ENCODE measurements at regions not wholly inside any gene's neighbourhood (a gene's known extent, or its start where the extent isn't known, plus 50 kb on each side); places are given as distances from the start of the nearest gene placed in this dataset.

DNA sequence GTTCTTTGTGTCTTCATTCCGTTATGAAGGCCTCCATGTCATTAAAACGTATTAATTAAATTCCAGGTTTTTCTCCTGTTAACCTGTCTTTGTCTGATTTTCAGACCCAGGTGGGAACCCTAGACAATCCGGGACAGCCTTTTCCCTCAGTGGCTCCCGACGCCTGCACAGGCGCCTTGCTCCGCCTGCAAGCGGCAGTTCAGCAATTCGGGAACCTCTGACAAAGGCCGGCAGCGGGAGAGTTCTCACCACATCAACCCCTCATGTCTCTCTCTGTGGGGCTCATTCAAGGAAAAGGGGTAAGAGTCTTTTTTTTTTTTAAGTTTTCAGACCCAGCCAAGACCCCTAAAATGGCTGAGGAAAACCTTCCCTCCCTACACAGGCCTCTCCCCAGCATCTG is 259.8 kb upstream of the SALL3 start:
- Histone ChIP-seq H3K9me3 (no peaks in the 10 kb centered on the region), H3K4me1 (peaks cover 0 to 7% (median 0%) of the 10 kb centered on the region in 4 donors), H3K4me3 (no peak overlapping the region), H3K27ac (no peak overlapping the region), H3K36me3 (no peaks in the 10 kb centered on the region), H3K27me3 (peaks cover 0 to 32% (median 3%) of the 10 kb centered on the region in 3 donors)
- TF ChIP-seq, protein P1, sequence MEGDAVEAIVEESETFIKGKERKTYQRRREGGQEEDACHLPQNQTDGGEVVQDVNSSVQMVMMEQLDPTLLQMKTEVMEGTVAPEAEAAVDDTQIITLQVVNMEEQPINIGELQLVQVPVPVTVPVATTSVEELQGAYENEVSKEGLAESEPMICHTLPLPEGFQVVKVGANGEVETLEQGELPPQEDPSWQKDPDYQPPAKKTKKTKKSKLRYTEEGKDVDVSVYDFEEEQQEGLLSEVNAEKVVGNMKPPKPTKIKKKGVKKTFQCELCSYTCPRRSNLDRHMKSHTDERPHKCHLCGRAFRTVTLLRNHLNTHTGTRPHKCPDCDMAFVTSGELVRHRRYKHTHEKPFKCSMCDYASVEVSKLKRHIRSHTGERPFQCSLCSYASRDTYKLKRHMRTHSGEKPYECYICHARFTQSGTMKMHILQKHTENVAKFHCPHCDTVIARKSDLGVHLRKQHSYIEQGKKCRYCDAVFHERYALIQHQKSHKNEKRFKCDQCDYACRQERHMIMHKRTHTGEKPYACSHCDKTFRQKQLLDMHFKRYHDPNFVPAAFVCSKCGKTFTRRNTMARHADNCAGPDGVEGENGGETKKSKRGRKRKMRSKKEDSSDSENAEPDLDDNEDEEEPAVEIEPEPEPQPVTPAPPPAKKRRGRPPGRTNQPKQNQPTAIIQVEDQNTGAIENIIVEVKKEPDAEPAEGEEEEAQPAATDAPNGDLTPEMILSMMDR (IDR thresholded peaks at IDR 0.05) = no peak
- no peak for TF ChIP-seq POLR2AphosphoS5 (IDR thresholded peaks at IDR 0.05)
- no peak for TF ChIP-seq EP300 (IDR thresholded peaks at IDR 0.05)
- TF ChIP-seq POLR2A (IDR thresholded peaks at IDR 0.05) = no peak
- intact Hi-C loops (cut with DNase I; ENCODE audit: low total_unique reads) = no loop called here
- 89 to 96% (median 94%) methylated on average over 11 of the region's 11 CpGs for WGBS, 5 donors
- DNase-seq = no peak

DNA sequence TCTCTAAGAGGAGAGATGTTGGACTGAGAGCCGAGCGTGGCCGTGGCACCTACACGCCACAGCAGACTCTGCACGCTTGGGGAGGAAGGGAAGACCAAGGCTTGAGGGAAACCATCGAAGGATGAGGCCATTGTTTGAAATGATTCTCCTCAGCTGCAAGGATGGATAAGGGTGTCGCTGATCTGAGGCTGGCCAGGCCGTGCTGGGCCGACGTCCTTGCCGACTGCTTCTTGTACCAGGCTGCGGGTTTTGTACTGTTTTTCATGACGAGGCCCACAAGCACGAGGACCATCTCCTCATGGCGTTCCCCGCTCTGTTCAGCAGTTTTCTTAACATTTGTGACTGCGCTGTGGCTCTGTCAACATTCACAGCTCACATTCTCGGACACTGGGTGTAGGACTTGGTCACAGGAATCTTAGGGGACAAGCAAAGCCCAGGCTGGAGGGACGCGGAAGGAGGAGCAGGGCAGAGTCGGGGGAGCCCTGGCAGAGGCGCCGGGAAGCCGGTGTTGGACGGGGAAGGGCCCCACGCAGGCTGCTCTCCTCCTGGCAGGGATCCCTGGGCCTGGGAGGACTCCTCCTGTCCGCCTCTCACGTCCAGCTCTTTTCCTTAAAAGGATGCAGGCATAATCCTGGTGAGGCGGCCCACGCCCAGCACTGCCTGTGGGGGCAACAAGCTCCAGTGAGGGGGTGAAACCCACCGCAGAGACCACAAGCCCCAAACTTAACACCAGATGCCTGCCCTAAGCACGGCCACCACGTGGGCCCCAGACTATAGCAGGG is 259.0 kb upstream of the SALL3 start:
- no peak overlapping the region for H3K27ac ChIP-seq
- H3K9me3 ChIP-seq = no peaks in the 10 kb centered on the region
- intact Hi-C loops (cut with DNase I; ENCODE audit: low total_unique reads) = no loop called here
- H3K36me3 ChIP-seq = no peaks in the 10 kb centered on the region
- peak in 1 of 2 donors; percentile 61 for DNase-seq
- H3K4me1 ChIP-seq = peaks cover 0 to 7% (median 0%) of the 10 kb centered on the region in 4 donors
- TF ChIP-seq EP300 (IDR thresholded peaks at IDR 0.05) (no peak), POLR2AphosphoS5 (IDR thresholded peaks at IDR 0.05) (no peak), POLR2A (IDR thresholded peaks at IDR 0.05) (no peak)
- TF ChIP-seq, protein P1 (IDR thresholded peaks at IDR 0.05) = no peak
- H3K27me3 ChIP-seq = peaks cover 0 to 32% (median 3%) of the 10 kb centered on the region in 3 donors
- WGBS, 5 donors = 71 to 80% (median 76%) methylated on average over 23 to 33 of the region's 33 CpGs
- no peak overlapping the region for H3K4me3 ChIP-seq

DNA sequence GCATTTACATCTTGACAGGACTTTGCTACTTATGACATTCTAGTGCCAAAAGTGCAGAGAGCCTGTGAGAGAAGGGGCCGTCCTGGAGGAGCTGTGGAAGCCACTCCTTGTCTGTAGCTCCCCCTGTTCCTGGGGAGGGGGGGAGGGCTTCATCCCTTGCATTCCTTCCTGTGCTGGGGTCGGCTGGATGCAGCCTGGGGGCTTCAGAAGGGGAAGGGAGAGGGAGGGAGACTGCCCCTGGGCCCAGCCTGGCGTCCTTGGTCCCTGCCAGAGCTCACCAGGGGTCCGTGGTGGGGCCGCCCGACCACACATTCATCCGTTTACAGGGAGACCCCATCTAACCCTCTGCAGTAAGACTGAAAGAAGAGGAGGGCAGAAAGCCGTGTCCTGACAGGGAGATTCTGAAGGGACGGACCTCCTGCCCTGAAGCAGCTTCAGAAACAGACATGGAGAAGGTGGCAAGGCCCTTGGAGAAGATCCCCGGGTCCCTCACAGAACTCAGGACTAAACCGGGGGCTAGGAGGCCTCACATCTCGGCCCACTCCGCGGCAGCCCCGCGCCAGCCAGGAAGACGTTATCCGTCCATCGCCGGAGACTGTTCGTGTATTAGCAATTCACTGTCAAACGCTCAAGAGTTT is 258.3 kb upstream of the SALL3 start:
- no peak for TF ChIP-seq POLR2AphosphoS5 (IDR thresholded peaks at IDR 0.05)
- no peak for TF ChIP-seq POLR2A (IDR thresholded peaks at IDR 0.05)
- intact Hi-C loops (cut with DNase I; ENCODE audit: low total_unique reads) = no loop called here
- H3K4me1 ChIP-seq = peaks cover 0 to 7% (median 0%) of the 10 kb centered on the region in 4 donors
- peaks cover 0 to 32% (median 3%) of the 10 kb centered on the region in 3 donors for H3K27me3 ChIP-seq
- no peaks in the 10 kb centered on the region for H3K9me3 ChIP-seq
- DNase-seq = peak in 1 of 2 donors; percentile 20
- 32 to 48% (median 37%) methylated on average over 21 to 22 of the region's 22 CpGs for WGBS, 5 donors
- H3K4me3 ChIP-seq = no peak overlapping the region
- H3K27ac ChIP-seq = no peak overlapping the region
- no peaks in the 10 kb centered on the region for H3K36me3 ChIP-seq

DNA sequence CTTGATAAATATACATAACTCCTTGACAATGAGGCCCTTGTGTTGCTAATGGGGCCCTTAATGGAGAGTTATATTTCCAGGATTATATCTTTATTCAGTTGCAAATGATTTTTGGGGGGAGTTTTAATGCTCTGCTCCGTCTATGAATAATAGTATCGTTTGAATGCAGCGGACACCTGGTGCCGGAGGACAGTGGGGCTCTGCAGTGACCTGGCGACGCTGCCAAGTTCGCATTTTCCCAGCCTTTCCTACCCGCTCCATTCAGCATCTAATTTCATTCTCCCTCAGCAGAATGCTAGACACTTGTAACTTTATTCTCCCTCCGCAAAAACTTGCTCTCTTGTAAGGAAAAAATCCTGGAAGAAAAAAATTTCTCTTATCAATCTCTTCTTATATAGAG is 257.6 kb upstream of the SALL3 start:
- intact Hi-C loops (cut with DNase I; ENCODE audit: low total_unique reads) = no loop called here
- H3K9me3 ChIP-seq = no peaks in the 10 kb centered on the region
- 46 to 69% (median 64%) methylated on average over 9 of the region's 9 CpGs for WGBS, 5 donors
- H3K4me3 ChIP-seq = no peak overlapping the region
- peaks cover 0 to 7% (median 0%) of the 10 kb centered on the region in 4 donors for H3K4me1 ChIP-seq
- no peaks in the 10 kb centered on the region for H3K36me3 ChIP-seq
- H3K27ac ChIP-seq = no peak overlapping the region
- no peak for TF ChIP-seq POLR2AphosphoS5 (IDR thresholded peaks at IDR 0.05)
- TF ChIP-seq POLR2A (IDR thresholded peaks at IDR 0.05) = no peak
- TF ChIP-seq, protein P1 (IDR thresholded peaks at IDR 0.05) = no peak
- TF ChIP-seq EP300 (IDR thresholded peaks at IDR 0.05) = no peak
- H3K27me3 ChIP-seq = peaks cover 0 to 32% (median 3%) of the 10 kb centered on the region in 3 donors
- DNase-seq = no peak
